Stomach (tissue), 4 donors: ENCODE measurements at regions not wholly inside any gene's neighbourhood (a gene's known extent, or its start where the extent isn't known, plus 50 kb on each side); places are given as distances from the start of the nearest gene placed in this dataset.

Experiments used
- CTCF ChIP-seq, 7 experiments: fragments of 450-650 bp in 4 of 7; fragments of 200-600 bp in 3 of 7; sonication (generic) in 3 of 7; IDR thresholded peaks; one replicate each; pipeline ENCODE4 v1.5.1; 2016 to 2019; ENCODE audit warnings: antibody characterized with exemption in 7 of 7, control low read depth in 2 of 7, mild to moderate bottlenecking in 1 of 7
- EP300 ChIP-seq: sonication (generic); formaldehyde crosslinking; IDR thresholded peaks from one replicate; pipeline ENCODE4 v1.6.1; 2017; ENCODE audit warnings: antibody characterized with exemption
- POLR2AphosphoS5 ChIP-seq, 3 donors: sonication (generic); formaldehyde crosslinking; IDR thresholded peaks; one replicate each; pipeline ENCODE4 v1.6.1; 2016; ENCODE audit warnings: antibody characterized with exemption in 3 of 3

DNA sequence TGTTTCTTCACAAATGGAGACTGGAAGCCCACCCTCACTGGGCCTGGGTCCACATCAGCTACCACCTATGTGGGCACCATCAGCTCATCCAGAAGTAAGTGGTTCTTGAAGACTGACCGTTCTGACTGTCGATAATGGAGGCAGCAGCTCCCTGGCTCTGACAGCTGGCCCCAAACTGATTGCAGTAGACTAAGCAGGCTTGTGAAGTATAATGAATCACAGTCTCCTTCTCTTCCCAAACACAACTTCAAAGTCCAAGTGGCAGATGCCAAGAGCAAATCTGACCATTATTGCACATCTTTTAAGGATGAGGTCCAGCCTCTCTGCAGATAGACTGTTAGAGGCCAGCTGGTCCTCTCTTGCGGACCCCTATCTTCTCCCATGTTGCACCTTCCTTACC, 574.4 kb upstream of the KLF12 start:
- no peak for TF ChIP-seq CTCF (IDR thresholded peaks at IDR 0.05)
- TF ChIP-seq POLR2AphosphoS5 (IDR thresholded peaks at IDR 0.05), result no peak
- no peak for TF ChIP-seq EP300
